Left lung (tissue), 4 donors: ENCODE measurements at regions not wholly inside any gene's neighbourhood (a gene's known extent, or its start where the extent isn't known, plus 50 kb on each side); places are given as distances from the start of the nearest gene placed in this dataset.

Experiments used
- ATAC-seq: fragments of 200-7000 bp; cut with Tn5 transposase; one replicate; pipeline ENCODE4 v1.9.1; 2020; ENCODE audit warnings: moderate library complexity
- DNase-seq, 4 donors: peaks; one replicate each; pipeline ENCODE4 v3.0.0-alpha.2; 2013 to 2020
- H3K27ac ChIP-seq, 2 donors: fragments of 200-600 bp; sonication (generic) in 1 of 2; one replicate each; pipeline versions ENCODE4 v1.5.0 to v1.8.0; 2020 to 2021
- H3K27me3 ChIP-seq, 2 donors: fragments of 200-600 bp; sonication (generic) in 1 of 2; one replicate each; pipeline versions ENCODE4 v1.5.0 to v1.8.0; 2020 to 2021
- H3K36me3 ChIP-seq, 2 donors: fragments of 200-600 bp; sonication (generic) in 1 of 2; one replicate each; pipeline versions ENCODE4 v1.5.0 to v1.8.0; 2020 to 2021
- H3K4me1 ChIP-seq, 2 donors: fragments of 200-600 bp; one replicate each; pipeline ENCODE4 v1.8.0; 2021
- H3K4me3 ChIP-seq, 2 donors: fragments of 200-600 bp; sonication (generic) in 1 of 2; one replicate each; pipeline versions ENCODE4 v1.5.0 to v1.8.0; 2020 to 2021; ENCODE audit warnings: mild to moderate bottlenecking in 1 of 2
- H3K9me3 ChIP-seq, 2 donors: fragments of 200-600 bp; sonication (generic) in 1 of 2; one replicate each; pipeline versions ENCODE4 v1.5.0 to v1.8.0; 2020 to 2021
- intact Hi-C, 2 donors: fragments of 100-400 bp; cut with DNase I; formaldehyde crosslinking; loops; one replicate each; pipeline versions ENCODE4 v1.11.2 to v1.14.2; 2022
- TF ChIP-seq, protein P1 (sequence below), 2 donors: fragments of 200-600 bp; sonication (generic) in 1 of 2; IDR thresholded peaks; one replicate each; pipeline versions ENCODE4 v1.5.0 to v1.8.0; 2021; ENCODE audit warnings: antibody characterized with exemption in 2 of 2
- donor health status: DM: no; HTN: yes; CAD: no.
- donor health status: DM: no; HTN: no; CAD: no.

GRCh38 chr21:26686278-26686677, 113.2 kb upstream of the CYYR1 start:
- ATAC-seq (no peak), DNase-seq (no peak)
- Histone ChIP-seq H3K36me3 (no peaks in the 10 kb centered on the region), H3K9me3 (peaks cover 0 to 18% of the 10 kb centered on the region in 2 donors), H3K27me3 (no peaks in the 10 kb centered on the region), H3K4me1 (no peaks in the 10 kb centered on the region), H3K4me3 (no peak overlapping the region), H3K27ac (no peak overlapping the region)
- TF ChIP-seq, protein P1, sequence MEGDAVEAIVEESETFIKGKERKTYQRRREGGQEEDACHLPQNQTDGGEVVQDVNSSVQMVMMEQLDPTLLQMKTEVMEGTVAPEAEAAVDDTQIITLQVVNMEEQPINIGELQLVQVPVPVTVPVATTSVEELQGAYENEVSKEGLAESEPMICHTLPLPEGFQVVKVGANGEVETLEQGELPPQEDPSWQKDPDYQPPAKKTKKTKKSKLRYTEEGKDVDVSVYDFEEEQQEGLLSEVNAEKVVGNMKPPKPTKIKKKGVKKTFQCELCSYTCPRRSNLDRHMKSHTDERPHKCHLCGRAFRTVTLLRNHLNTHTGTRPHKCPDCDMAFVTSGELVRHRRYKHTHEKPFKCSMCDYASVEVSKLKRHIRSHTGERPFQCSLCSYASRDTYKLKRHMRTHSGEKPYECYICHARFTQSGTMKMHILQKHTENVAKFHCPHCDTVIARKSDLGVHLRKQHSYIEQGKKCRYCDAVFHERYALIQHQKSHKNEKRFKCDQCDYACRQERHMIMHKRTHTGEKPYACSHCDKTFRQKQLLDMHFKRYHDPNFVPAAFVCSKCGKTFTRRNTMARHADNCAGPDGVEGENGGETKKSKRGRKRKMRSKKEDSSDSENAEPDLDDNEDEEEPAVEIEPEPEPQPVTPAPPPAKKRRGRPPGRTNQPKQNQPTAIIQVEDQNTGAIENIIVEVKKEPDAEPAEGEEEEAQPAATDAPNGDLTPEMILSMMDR (IDR thresholded peaks at IDR 0.05), result no peak
- intact Hi-C loops, result no loop called here

DNA sequence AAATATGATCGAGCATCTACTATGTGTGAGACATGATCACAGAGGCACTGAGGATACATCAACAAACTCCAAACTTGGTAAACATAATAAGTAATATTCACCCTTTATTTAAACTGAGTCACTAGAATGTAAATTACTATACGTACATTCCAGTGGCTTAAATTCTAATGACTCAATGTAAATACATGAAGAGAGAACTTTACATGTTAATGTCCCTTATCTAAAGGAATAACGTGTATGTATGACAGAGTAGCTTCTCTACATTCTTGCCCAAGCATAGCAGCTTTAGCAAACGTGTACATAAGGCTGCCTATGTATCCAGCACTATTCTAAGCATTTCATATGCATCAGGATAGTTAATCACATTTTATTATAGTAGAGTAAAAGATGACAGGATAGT, 111.8 kb upstream of the CYYR1 start:
- intact Hi-C loops, result no loop called here
- Histone ChIP-seq H3K27me3 (no peaks in the 10 kb centered on the region), H3K27ac (no peak overlapping the region), H3K9me3 (peaks cover 0 to 8% of the 10 kb centered on the region in 2 donors), H3K4me3 (no peak overlapping the region), H3K36me3 (no peaks in the 10 kb centered on the region), H3K4me1 (no peaks in the 10 kb centered on the region)
- TF ChIP-seq, protein P1 (IDR thresholded peaks at IDR 0.05), result no peak
- no peak for DNase-seq
- ATAC-seq, result no peak

DNA sequence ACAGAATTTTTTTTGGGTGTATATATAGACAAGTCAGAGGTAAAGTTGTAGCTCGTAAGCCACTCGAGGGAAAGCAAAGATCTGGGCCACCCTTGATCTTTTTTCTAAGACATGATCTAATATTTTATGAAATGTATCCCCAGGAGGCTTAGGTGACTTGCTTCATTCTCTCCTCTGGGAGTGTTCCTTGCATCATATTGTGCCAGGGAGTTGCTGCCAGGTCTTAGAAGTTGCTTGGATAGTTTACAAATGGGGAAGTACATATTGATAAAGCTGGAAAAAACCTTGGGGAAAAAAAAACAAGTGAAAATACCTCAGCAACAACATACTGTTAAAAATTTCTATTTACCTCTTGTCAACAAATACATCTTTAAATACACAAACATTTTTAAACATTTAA, 110.9 kb upstream of the CYYR1 start:
- Histone ChIP-seq H3K27me3 (no peaks in the 10 kb centered on the region), H3K4me3 (no peak overlapping the region), H3K9me3 (no peaks in the 10 kb centered on the region), H3K4me1 (no peaks in the 10 kb centered on the region), H3K36me3 (no peaks in the 10 kb centered on the region), H3K27ac (no peak overlapping the region)
- intact Hi-C loops, result no loop called here
- TF ChIP-seq, protein P1 (IDR thresholded peaks at IDR 0.05), result no peak
- no peak for DNase-seq
- no peak for ATAC-seq

GRCh38 chr21:26679284-26679683, 106.2 kb upstream of the CYYR1 start:
- DNase-seq (no peak), ATAC-seq (no peak)
- TF ChIP-seq, protein P1 (IDR thresholded peaks at IDR 0.05), result no peak
- Histone ChIP-seq H3K27ac (no peak overlapping the region), H3K36me3 (no peaks in the 10 kb centered on the region), H3K4me1 (no peaks in the 10 kb centered on the region), H3K4me3 (no peak overlapping the region), H3K27me3 (no peaks in the 10 kb centered on the region), H3K9me3 (no peaks in the 10 kb centered on the region)
- intact Hi-C loops, result no loop called here

DNA sequence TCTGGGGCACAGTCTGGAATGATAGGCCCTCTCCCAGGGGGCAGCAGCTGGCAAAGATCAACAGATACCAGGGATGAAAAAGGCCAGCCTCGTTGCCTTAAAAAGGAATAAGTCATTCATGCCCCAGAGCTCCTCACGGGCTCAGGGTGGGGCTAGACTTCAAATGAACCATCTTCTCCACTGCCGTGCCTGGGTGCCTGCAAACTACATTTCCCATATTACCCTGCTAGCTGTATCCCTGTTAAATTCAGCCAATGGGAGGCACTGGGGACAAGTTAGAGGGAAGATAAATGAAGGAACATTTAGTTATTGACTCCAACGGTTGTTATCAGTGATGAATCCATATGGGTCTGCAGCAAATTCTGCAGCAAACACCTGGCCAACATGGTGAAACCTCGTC, 101.2 kb upstream of the CYYR1 start:
- no peak overlapping the region for H3K27ac ChIP-seq
- H3K4me3 ChIP-seq, result no peak overlapping the region
- H3K36me3 ChIP-seq, result no peaks in the 10 kb centered on the region
- H3K4me1 ChIP-seq, result no peaks in the 10 kb centered on the region
- no peaks in the 10 kb centered on the region for H3K9me3 ChIP-seq
- TF ChIP-seq, protein P1 (IDR thresholded peaks at IDR 0.05), result no peak
- intact Hi-C loops, result no loop called here
- DNase-seq (no peak), ATAC-seq (no peak)
- H3K27me3 ChIP-seq, result no peaks in the 10 kb centered on the region
